ENCODE measurements at regions not wholly inside any gene's neighbourhood (a gene's known extent, or its start where the extent isn't known, plus 50 kb on each side); places are given as distances from the start of the nearest gene placed in this dataset.

DNA sequence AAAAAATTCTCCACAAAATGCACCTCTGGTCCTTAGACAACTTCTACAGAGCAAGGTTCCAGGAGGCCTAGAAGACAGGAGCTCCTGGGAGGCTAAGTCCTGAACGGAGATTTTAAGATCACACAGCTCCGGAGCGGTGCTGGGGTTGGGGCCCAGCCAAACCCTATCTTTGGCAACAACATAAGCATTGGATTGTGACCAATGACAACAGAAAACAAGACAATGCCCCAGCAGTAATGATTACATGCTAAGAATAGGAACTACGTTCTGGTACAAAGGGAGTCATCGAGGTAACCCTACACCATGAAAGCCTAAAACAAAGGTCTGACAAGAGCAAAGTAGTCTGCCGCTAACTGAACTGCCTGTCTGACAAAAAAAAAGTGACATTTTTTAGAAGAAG lies 171.2 kb downstream of the CMPK2 start:
- DNase-seq, result no peak

DNA sequence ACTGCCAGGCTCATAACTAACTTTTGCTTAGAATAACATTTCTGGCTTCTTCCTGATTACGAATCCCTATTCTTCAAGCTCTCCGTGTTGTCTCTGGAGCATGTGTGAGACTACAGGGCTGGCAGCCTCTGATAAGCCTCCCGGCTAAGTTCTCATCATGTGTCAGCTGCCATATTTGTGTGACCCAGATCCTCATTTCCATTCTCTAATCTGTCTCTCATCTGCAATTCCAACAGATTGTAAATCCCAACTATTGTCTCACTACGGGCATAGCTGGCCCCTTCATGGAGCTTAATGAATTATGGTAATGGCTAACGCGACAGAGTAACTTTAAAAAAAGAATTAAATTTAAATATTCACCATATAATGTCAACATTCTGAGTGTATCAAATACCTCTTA lies 165.4 kb downstream of the CMPK2 start:
- DNase-seq, result no peak

GRCh38 chr2:6704077-6704476 lies 161.6 kb downstream of the CMPK2 start:
- no peak for DNase-seq

DNA sequence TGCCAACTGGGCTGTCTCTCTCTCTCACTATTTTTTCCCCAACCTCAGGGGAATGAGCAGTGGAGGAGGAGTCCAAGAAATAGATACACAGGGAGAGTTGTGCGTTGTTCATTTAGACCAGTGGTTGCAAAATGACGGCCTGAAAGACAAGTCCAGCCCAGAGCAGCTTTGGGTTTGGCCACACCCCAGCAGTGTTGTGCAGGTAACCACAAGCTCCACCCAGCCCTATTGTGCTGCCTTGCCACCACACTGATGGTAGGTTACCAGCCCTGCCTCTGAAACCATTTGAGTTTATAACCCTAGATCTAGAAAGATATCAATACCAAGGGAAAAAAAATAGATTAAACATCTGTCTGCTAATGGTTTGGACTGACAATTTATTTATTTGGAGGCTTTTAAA lies 144.3 kb downstream of the CMPK2 start:
- no peak for DNase-seq

GRCh38 chr2:6722574-6722973 lies 143.1 kb downstream of the CMPK2 start:
- no peak for DNase-seq

GRCh38 chr2:6723865-6724604 lies 141.7 kb downstream of the CMPK2 start:
- no peak for DNase-seq

GRCh38 chr2:6724605-6725140 lies 141.0 kb downstream of the CMPK2 start:
- DNase-seq, result no peak

DNA sequence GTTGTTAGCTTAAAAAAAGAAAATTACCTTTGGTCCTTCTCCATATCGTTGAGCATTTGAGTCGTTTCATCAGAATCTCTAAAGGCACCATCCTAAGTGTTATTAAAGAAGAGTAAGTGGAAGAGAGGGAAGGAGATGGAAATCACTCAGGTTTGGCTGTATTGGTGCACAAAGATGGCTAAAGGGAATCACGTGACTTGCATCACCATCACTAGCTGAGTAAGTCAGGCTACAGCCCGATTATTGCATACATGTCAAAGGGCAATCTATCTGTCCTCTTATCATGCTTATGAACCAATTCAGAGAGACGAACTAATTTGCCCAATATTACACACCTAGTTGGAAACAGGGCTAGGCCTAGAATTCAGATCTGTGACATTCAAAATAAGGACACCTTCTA lies 137.6 kb downstream of the CMPK2 start:
- DNase-seq, result no peak

DNA sequence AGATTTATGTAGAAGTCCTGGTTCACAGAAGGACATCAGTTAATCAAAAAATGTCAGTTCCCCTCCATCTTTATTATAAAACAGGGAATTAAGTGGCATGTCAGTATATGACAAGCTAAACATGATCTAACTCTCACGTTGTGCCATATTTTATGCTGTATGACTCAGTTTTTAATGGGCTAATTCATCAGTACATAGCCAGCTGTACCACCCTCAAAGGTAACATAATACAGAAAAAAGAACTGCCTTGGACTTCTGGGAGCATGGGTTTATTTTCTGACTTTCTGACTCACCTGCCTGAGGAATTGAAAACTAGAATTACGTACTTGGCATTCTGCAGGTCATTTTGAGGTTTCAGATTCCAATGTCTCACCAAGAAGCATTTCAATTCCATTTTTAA lies 135.7 kb downstream of the CMPK2 start:
- no peak for DNase-seq

DNA sequence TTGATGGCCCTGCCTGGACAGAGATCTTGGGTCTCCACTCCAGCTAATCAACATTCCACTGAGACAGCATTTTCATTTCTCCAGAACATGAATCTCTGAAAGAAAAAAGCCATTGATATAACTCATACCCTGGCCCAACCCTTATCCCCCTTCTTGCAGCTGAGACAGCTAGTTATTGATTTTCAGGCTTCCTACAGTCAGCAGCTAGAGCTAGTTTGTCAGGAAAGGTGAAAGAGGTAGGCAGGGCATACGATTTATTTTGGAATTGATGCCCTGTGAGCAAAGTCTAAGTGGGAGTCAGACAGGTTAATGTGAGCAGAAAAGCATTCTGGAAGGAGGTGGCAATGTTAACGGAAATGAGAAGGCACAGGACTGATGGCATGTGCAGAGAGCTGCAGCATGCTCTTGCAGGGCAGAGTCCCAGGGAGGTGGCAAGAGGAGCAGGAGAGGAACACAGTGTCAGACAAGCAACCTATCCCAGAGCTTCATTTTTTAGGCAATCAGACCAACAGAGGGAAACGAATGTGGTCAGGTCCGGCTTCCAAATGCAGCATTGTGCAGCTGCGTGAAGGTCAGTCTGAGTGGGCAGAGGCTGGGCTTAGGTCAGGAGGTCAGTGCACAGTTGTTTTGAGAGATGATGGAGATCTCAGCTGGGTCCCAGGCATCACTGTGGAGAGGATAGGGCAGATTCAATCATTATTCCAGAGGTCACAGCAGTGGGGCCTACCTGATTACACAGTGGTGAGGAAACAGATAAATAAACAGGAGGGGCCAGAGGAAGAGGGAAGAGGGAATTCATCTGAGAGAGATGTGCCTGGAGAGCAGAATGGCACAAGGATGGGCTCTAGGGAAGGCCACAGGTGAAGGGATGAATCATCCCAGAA lies 134.8 kb downstream of the CMPK2 start:
- no peak for DNase-seq

DNA sequence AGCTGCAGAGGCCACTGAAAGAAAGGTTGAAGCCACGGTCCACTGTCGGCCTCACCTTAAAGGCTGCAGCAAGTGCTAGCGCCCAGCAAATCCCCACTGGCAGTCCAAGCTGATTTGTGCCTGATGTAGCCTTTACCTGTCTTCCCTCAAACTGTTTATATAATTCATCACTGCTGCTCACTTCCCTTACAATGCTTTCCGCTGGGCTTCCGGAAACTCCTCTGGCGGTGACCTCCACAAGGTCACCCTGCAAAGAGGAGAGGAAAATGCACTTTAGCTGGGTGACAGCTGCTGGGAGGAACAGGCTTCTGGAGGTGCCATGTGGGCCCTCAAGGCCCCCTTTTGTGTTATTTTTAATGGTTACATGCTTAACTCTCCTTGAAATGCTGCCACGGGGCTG lies 126.2 kb downstream of the CMPK2 start:
- no peak for DNase-seq

DNA sequence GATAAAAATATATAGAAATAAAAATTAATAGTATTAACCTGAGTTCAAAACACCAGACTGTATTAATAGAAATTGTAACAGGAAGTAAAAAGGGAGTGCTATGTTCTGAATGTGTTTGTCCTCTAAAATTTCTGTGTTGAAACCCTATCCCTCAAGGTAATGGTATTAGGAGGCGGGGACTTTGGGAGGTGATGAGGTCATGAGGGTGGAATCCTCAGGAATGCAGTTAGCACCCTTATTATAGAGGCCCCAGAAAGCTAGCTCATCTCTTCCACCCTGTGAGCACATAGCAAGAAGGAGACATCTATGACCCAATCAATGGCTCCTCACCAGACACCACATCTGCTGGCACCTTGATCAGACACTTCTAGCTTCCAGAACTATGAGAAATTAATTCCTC lies 124.5 kb downstream of the CMPK2 start:
- no peak for DNase-seq

GRCh38 chr2:6744038-6744437 lies 121.7 kb downstream of the CMPK2 start:
- DNase-seq, result no peak

GRCh38 chr2:6747433-6747832 lies 118.3 kb downstream of the CMPK2 start:
- no peak for DNase-seq

GRCh38 chr2:6748406-6749067 lies 117.2 kb downstream of the CMPK2 start:
- DNase-seq, result no peak

DNA sequence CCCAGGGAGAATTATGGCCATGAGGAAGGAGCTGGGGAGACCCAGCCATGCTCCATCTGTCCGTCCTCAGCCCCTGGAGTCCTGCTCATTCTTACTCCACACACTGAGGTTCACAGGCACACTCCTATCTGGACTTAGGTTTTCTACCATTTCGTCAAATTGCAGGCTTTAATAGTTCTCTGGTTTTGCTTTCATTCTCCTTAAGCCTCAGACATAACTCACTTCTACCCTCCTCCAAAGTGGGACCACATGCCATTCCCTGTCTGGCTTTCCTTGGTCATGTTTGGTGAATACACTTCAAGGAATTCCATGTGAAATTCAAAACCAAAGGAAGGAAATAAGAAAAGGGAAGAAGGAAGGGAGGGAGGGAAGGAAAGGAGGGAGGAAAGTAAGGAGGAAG lies 115.7 kb downstream of the CMPK2 start:
- no peak for DNase-seq

DNA sequence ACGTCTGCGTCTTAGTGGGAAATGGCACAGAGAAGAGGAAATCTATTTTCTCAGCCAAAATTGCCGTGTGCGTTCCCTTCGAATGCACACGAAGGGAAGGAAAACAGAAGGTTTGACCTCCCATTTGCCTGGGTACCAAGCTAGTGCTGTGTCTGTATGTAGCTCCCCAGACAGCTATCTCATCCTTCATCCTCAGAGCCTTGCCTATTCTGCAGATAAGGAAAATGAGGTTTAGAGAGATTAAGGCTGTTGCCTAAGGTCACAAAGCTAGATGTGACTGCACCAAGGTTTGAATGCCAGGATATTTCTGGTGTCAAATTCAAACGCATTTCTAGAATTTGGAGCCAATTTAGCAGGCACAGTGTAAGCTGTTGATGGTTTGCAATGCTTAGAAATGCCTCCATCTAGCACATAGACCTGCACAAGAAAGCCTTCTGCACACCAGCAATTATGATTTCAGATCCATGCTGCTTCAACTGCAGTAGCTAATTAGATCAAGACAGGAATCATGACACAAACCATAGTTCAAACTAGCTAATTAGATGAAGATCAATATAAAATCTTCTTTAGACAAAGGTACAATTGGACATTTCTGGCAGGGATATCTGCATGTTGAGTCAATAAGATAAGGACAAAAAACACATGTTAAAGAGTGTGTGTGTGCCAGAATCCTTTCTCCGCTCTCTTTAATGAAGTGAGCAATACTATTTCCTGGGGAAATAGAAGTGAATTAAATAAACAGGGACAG lies 115.1 kb downstream of the CMPK2 start:
- DNase-seq, result no peak

GRCh38 chr2:6754419-6754818 lies 111.3 kb downstream of the CMPK2 start:
- DNase-seq, result no peak

- no peak for DNase-seq
Measured at GRCh38 chr2:6755456-6755855, 110.3 kb downstream of the CMPK2 start.

GRCh38 chr2:6757215-6757614 lies 108.5 kb downstream of the CMPK2 start:
- no peak for DNase-seq

DNA sequence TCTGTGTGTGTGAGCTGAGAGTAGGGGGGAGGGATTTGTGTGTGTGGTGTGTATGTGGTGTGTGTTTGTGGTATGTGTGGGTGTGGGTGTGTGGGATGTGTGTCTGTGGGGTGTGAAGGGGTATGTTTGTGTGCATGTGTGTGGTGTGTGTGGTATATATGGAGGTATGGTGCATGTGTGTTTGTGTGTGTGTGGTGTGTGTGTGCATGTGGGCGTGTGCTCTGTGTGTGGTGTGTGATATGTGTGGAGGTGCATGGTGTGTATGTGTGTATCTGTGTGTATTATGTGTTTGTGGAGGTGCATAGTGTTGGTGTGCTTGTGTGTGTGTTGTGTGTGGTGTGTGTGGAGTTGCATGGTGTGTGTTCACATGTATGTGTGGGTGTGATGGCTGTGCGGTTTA lies 106.0 kb downstream of the CMPK2 start:
- DNase-seq, result no peak

DNA sequence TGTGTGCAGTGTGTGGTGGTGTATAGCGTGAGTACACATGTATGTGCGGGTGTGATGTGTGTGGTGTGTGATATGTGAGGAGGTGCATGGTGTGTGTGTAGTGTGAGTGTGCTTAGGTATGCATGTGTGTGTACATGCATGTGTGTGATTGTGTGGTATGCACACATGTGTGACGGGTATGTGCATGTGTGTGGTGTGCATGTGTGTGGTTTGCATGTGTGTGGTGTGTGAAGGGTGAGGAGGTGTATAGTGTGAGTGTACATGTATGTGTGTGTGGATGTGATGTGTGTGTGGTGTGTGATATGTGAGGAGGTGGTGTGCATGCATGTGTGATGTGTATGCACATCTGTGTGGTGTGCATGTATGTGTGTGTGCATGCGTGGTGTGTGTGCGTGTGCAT lies 105.6 kb downstream of the CMPK2 start:
- no peak for DNase-seq
